Endothelial cell of umbilical vein (primary cell): ENCODE measurements at regions not wholly inside any gene's neighbourhood (a gene's known extent, or its start where the extent isn't known, plus 50 kb on each side); places are given as distances from the start of the nearest gene placed in this dataset.
"Not testable (repeated sequence)": the region's sequence is repeated elsewhere in the genome, so short reads cannot be mapped to it uniquely, and the experiment has no call there.

Experiments
- BruUV-seq: library from RNA; stranded (reverse); fragments of 400-500 nt; replicated peaks from 2 replicates; lab custom pipeline; 2021; lab: Mats Ljungman, UMichigan
- CTCF ChIA-PET: fragments of 300-600, 350-600 bp; sonication (Branson Sonifier 250); formaldehyde crosslinking; loops from one replicate; lab custom pipeline; 2021; ENCODE audit warnings: antibody characterized with exemption, inconsistent platforms; lab: Charles Lee
- POLR2A ChIA-PET: fragments of 300-600, 350-600 bp; sonication (Branson Sonifier 250); formaldehyde crosslinking; loops from one replicate; lab custom pipeline; 2021; ENCODE audit warnings: antibody characterized with exemption, inconsistent platforms; lab: Charles Lee
- DNase-seq: peaks from one replicate; pipeline ENCODE4 v3.0.0-alpha.2; 2011; ENCODE audit warnings: low read depth, low spot score
- FAIRE-seq: peaks from 2 replicates; lab custom pipeline; 2011; peaks lifted over from hg19 to GRCh38; lab: Jason Lieb, UNC
- H2AFZ ChIP-seq: 2 replicates; pipeline ENCODE4 v1.6.0; 2012; ENCODE audit warnings: low read depth, low read length, control low read depth, inconsistent platforms
- H3K27ac ChIP-seq: 2 replicates; pipeline ENCODE4 v1.5.1; 2011; ENCODE audit warnings: low read depth, mild to moderate bottlenecking, control low read depth, low read length, moderate library complexity; ENCODE audit not compliant: insufficient read depth
- H3K27me3 ChIP-seq, 2 experiments: 2 replicates each; pipeline versions ENCODE4 v1.6.0 to v1.6.1; 2011; ENCODE audit warnings: low read length in 2 of 2, mixed read lengths in 1 of 2; ENCODE audit not compliant: control insufficient read depth in 2 of 2, insufficient read depth in 2 of 2
- H3K36me3 ChIP-seq, 2 experiments: 2 replicates in 1 of 2; 3 replicates in 1 of 2; pipeline ENCODE4 v1.5.1; 2011; ENCODE audit warnings: low read length in 2 of 2, mild to moderate bottlenecking in 1 of 2, moderate library complexity in 1 of 2; ENCODE audit not compliant: control insufficient read depth in 2 of 2, insufficient read depth in 2 of 2; ENCODE audit errors: extremely low read depth in 1 of 2
- H3K4me1 ChIP-seq: 3 replicates; pipeline ENCODE4 v1.5.1; 2011; ENCODE audit warnings: mild to moderate bottlenecking, low read length; ENCODE audit not compliant: control insufficient read depth, insufficient read depth; ENCODE audit errors: extremely low read depth
- H3K4me2 ChIP-seq: 2 replicates; pipeline ENCODE4 v1.6.1; 2011; ENCODE audit warnings: low read length, control low read depth, mixed read lengths; ENCODE audit not compliant: insufficient read depth
- H3K4me3 ChIP-seq, 3 experiments: fragments of 200-600 bp in 1 of 3; sonication (generic), shearing (Covaris generic) in 1 of 3; replicated peaks in 1 of 3; 2 replicates each; pipeline ENCODE4 v1.5.1; 2011 to 2016; ENCODE audit warnings: control low read depth in 3 of 3, low read length in 3 of 3, mild to moderate bottlenecking in 2 of 3, inconsistent platforms in 1 of 3, low read depth in 1 of 3, moderate library complexity in 1 of 3; ENCODE audit not compliant: insufficient read depth in 1 of 3
- H3K79me2 ChIP-seq: 2 replicates; pipeline ENCODE4 v1.6.0; 2012; ENCODE audit warnings: low read length, inconsistent platforms; ENCODE audit not compliant: control insufficient read depth, insufficient read depth
- H3K9ac ChIP-seq: replicated peaks from 2 replicates; pipeline ENCODE3; 2011; ENCODE audit warnings: low read length, control low read depth; ENCODE audit not compliant: insufficient read depth; ENCODE audit errors: extremely low read depth
- H3K9me1 ChIP-seq: replicated peaks from 3 replicates; pipeline ENCODE4 v1.6.0; 2011; ENCODE audit warnings: mild to moderate bottlenecking, low read length; ENCODE audit not compliant: control insufficient read depth, insufficient read depth; ENCODE audit errors: extremely low read depth
- H3K9me3 ChIP-seq: replicated peaks from 2 replicates; pipeline ENCODE4 v1.5.1; 2012; ENCODE audit warnings: low read length, inconsistent platforms; ENCODE audit not compliant: control insufficient read depth, insufficient read depth
- H4K20me1 ChIP-seq: replicated peaks from 2 replicates; pipeline ENCODE3; 2011; ENCODE audit warnings: mild to moderate bottlenecking, low read length; ENCODE audit not compliant: control insufficient read depth, insufficient read depth; ENCODE audit errors: extremely low read depth
- CTCF ChIP-seq, 2 donors: IDR thresholded peaks; 1 replicate in 1 of 2; 2 replicates in 1 of 2; pipeline ENCODE4 v1.5.1; 2011; ENCODE audit warnings: low read length in 2 of 2, mild to moderate bottlenecking in 2 of 2, moderate library complexity in 2 of 2, control low read depth in 1 of 2, inconsistent platforms in 1 of 2, low read depth in 1 of 2; ENCODE audit not compliant: insufficient read depth in 1 of 2; ENCODE audit errors: extremely low read depth in 1 of 2
- EZH2 ChIP-seq: IDR thresholded peaks from 2 replicates; pipeline ENCODE4 v1.6.1; 2012; ENCODE audit warnings: borderline replicate concordance, low read depth, mild to moderate bottlenecking, moderate library complexity, low read length, inconsistent platforms; ENCODE audit not compliant: severe bottlenecking
- FOS ChIP-seq: IDR thresholded peaks from 2 replicates; pipeline ENCODE4 v1.6.1; 2011; ENCODE audit warnings: mild to moderate bottlenecking, low read length, moderate library complexity, borderline replicate concordance; ENCODE audit not compliant: insufficient read depth
- GATA2 ChIP-seq: IDR thresholded peaks from 2 replicates; pipeline ENCODE4 v1.7.0; 2011; ENCODE audit warnings: low read depth, mild to moderate bottlenecking, moderate library complexity, mixed read lengths, low read length; ENCODE audit not compliant: insufficient read length, insufficient read depth
- JUN ChIP-seq: IDR thresholded peaks from 2 replicates; pipeline ENCODE4 v1.6.1; 2011; ENCODE audit warnings: borderline replicate concordance, low read depth; ENCODE audit not compliant: insufficient read length, insufficient read depth
- MAX ChIP-seq: IDR thresholded peaks from 2 replicates; pipeline ENCODE4 v1.6.1; 2011; ENCODE audit not compliant: insufficient read depth, insufficient read length
- MYC ChIP-seq: IDR thresholded peaks from one replicate; pipeline ENCODE4 v1.6.1; 2011; ENCODE audit warnings: mild to moderate bottlenecking, low read depth, low read length
- POLR2A ChIP-seq: IDR thresholded peaks from 2 replicates; pipeline ENCODE4 v1.6.1; 2012; ENCODE audit warnings: low read depth, mild to moderate bottlenecking, control low read depth, low read length
- POLR2AphosphoS5 ChIP-seq: IDR thresholded peaks from 2 replicates; pipeline ENCODE4 v1.6.1; 2012; ENCODE audit warnings: low read depth, mild to moderate bottlenecking, control low read depth, low read length, moderate library complexity; ENCODE audit not compliant: insufficient read depth
- dilution Hi-C: fragments of 300-500 bp; cut with MboI; formaldehyde crosslinking; loops from one replicate; pipeline ENCODE4 v1.15.0; 2019; ENCODE audit warnings: low sequenced_read_pairs; ENCODE audit not compliant: extremely low pct_ligation_motif_present
- intact Hi-C: fragments of 100-400 bp; cut with micrococcal nuclease; formaldehyde crosslinking; loops from one replicate; pipeline ENCODE4 v1.10.0; 2022

- TF ChIP-seq FOS (no peak), POLR2A (no peak), POLR2AphosphoS5 (no peak)
- Histone ChIP-seq H3K4me3 (no peak overlapping the region), H3K4me1 (peaks cover 5% of the 10 kb centered on the region), H3K36me3 (no peaks in the 10 kb centered on the region), H3K9ac (no peak overlapping the region), H3K79me2 (no peaks in the 10 kb centered on the region), H2AFZ (no peak overlapping the region), H3K27me3 (peaks cover 0 to 1% of the 10 kb centered on the region in 2 experiments), H4K20me1 (no peaks in the 10 kb centered on the region), H3K27ac (no peak overlapping the region), H3K9me1 (no peaks in the 10 kb centered on the region), H3K4me2 (no peak overlapping the region), H3K9me3 (no peaks in the 10 kb centered on the region)
- intact Hi-C loops: no loop called here
- BruUV-seq: no TSS peak
- DNase-seq: no peak
- CTCF ChIA-PET: no interaction called here
- FAIRE-seq: no peak
- POLR2A ChIA-PET: no interaction called here
- dilution Hi-C loops: no loop called here
These were observed 171.0 kb upstream of the SEMA3E start for GRCh38 chr7:83819911-83820310.

GRCh38 chr7:83814480-83814879 lies 165.5 kb upstream of the SEMA3E start:
- Histone ChIP-seq H3K36me3 (no peaks in the 10 kb centered on the region), H3K4me1 (no peaks in the 10 kb centered on the region), H3K4me3 (no peak overlapping the region), H2AFZ (no peak overlapping the region), H3K9me3 (no peaks in the 10 kb centered on the region), H4K20me1 (no peaks in the 10 kb centered on the region), H3K79me2 (no peaks in the 10 kb centered on the region), H3K27ac (no peak overlapping the region), H3K4me2 (no peak overlapping the region), H3K9ac (no peak overlapping the region), H3K9me1 (no peaks in the 10 kb centered on the region), H3K27me3 (peaks cover 0 to 1% of the 10 kb centered on the region in 2 experiments)
- BruUV-seq: no TSS peak
- TF ChIP-seq POLR2A: no peak
- TF ChIP-seq EZH2: no peak
- no peak for TF ChIP-seq JUN
- no peak for TF ChIP-seq CTCF (IDR thresholded peaks at IDR 0.05; ENCODE audit: extremely low read depth in 1 of 2, insufficient read depth in 1 of 2, low read depth in 1 of 2, low read length in 2 of 2)
- no peak for TF ChIP-seq POLR2AphosphoS5
- TF ChIP-seq MYC: no peak
- TF ChIP-seq GATA2: no peak
- TF ChIP-seq MAX: no peak
- no peak for TF ChIP-seq FOS
- DNase-seq: no peak
- intact Hi-C loops (no loop called here), dilution Hi-C loops (no loop called here)
- FAIRE-seq: no peak
- ChIA-PET CTCF (no interaction called here), POLR2A (no interaction called here)

- dilution Hi-C loops, H3K27me3 ChIP-seq, H3K4me3 ChIP-seq, CTCF ChIA-PET, BruUV-seq, H3K36me3 ChIP-seq, H3K79me2 ChIP-seq, H3K4me1 ChIP-seq, DNase-seq, H3K27ac ChIP-seq, H4K20me1 ChIP-seq, H3K9me1 ChIP-seq, H3K9me3 ChIP-seq, POLR2A ChIA-PET, H2AFZ ChIP-seq, intact Hi-C loops, FAIRE-seq, H3K4me2 ChIP-seq, H3K9ac ChIP-seq: not testable (repeated sequence)
These were observed 163.6 kb upstream of the SEMA3E start for GRCh38 chr7:83812563-83812962.
